Ammon's horn (tissue), 1 donor: ENCODE measurements at regions not wholly inside any gene's neighbourhood (a gene's known extent, or its start where the extent isn't known, plus 50 kb on each side); places are given as distances from the start of the nearest gene placed in this dataset.

Experiments used
- DNase-seq: peaks from one replicate; pipeline ENCODE4 v3.0.0-alpha.2; 2016; ENCODE audit warnings: low spot score

DNA sequence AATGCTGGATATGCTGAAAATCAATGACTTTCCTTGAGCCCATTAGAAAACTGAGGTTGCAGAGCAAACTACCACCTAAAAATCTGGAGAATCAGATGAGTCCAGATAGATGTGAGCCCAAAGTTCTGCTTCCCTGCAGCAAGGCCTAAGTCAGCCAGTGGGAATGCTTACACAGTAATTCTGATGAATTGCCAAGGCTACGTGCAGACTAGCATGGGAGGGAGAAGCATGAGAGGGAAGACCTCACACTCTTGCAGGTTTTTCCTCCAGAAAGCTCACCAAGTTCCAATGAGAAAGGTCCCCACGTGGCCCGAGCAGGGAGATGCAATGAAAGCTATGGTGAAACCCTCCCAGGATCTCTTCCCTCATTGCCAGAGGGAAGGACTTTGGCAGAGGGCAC is 104.8 kb upstream of the SIRPA start:
- no peak for DNase-seq

GRCh38 chr20:1788044-1788443 is 107.2 kb upstream of the SIRPA start:
- DNase-seq, result no peak

GRCh38 chr20:1786486-1786885 is 108.7 kb upstream of the SIRPA start:
- no peak for DNase-seq

DNA sequence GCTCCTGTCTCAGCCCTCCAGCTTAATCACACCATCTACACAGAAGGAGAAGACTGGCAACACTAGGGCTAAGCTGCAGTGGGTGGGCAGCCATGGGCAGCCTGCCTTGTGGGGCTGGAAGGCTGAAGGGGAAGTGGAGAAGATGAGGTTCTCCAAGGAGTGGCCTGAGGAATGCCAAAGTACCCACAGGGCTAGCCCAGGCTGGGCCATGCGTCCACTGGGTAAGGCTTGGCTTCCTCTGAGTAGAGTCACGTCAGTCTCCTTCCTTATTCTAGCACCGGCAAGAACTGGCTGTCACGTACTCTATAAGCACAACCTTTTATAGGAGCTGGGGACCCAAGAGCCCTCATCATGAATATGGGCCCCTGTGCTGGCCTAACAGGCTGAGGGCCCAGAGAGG is 110.6 kb upstream of the SIRPA start:
- no peak for DNase-seq

DNA sequence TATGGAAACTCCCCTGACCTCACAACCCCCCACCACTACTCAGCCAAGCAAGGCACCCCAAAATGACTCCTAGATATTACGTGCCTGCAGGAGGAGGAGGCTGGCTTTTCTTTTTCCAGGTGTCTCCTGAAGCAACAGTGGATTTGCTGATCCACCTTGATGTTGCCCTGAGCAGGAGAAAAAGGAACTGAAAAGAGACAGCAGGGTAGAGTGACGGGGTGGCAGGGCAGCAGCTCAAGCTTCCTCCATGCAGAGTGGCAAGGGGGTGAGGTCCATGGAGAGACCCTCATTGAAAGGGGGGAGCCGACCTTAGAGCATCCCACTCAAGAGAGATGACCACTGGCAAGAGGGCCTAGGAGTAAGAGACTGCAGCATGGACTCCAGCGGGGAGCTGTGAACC is 112.0 kb upstream of the SIRPA start:
- DNase-seq, result no peak

DNA sequence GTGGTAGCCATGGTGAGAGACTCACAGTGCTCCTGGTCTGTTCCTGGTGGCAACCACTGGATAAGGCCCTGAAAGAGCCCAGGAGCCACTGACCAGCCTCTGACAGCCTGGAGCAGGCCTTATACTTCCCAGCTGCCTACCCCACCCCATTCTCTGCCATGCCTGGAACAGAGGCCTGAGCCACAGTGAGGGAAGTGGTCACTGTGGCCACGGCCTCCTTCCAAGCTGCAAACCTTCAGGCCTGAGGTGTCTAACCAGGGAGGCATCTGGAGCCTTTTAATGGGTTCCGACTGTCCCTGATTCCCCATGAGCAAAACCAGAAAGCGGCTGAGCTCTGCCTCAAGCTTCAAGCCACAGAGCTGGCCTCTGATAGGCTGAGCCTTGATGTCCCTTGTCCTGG is 113.0 kb upstream of the SIRPA start:
- no peak for DNase-seq

GRCh38 chr20:1779567-1779966 is 115.6 kb upstream of the SIRPA start:
- no peak for DNase-seq

DNA sequence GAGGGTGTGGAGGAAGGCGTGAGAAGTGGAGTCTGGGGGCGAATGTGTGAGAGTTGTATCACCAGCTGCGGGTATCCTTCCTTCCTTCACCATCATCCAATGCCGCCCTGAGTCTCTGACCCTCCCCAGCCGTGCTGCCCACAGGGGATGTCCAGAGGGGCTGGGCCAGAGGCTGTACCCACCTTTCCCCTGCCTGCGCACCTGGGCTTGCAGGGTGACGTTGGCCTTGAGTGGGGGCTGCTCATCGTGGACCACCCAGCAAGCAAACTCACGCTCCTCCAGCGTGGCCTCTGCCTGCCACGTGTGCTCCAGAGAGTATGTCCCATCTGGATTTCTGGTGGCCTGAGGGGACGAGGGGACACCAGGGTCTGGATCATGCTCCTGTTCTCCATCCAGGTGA is 116.9 kb upstream of the SIRPA start:
- DNase-seq, result no peak

- DNase-seq, result no peak
These were observed 117.8 kb upstream of the SIRPA start for GRCh38 chr20:1777476-1777820.

GRCh38 chr20:1776681-1777475 is 118.3 kb upstream of the SIRPA start:
- peak; percentile 87 for DNase-seq

DNA sequence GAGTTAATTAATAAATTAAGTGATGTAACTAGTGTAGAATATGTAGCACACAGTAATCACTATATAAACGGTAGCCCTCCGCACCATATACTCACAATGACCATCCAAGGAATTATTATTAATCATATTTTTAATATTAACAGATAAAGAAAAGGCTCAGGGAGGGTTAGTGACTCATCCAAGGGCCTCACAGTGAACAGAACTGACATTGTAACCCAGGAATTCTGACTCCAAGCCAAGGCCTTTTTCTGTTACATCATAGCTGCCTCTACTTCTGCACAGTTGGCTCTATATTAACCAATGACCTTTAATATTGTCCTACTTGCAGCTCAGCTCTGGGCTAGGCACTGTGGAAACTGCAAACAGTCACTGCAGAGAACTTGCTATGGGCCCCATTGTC is 117.5 kb upstream of the SIRPG start:
- no peak for DNase-seq

GRCh38 chr20:1774479-1774878 is 116.9 kb upstream of the SIRPG start:
- no peak for DNase-seq

GRCh38 chr20:1773816-1774215 is 116.2 kb upstream of the SIRPG start:
- no peak for DNase-seq

DNA sequence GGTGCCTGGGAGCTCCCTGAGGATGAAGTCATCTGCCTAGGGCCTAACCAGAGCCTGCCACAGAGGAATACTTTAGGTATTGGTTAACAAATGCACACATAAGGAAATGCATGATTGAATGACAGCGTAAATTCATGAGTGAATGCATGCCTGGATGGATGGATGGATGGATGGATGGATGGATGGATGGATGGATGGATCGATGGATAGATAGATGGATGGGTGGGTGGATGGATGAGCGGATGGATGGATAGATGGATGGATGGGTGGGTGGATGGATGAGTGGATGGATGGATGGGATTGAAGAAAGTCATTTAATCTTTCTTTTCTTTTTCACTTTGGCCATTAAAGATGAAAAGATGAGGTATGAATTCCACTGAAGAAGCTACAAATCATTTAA is 111.9 kb upstream of the SIRPG start:
- no peak for DNase-seq

DNA sequence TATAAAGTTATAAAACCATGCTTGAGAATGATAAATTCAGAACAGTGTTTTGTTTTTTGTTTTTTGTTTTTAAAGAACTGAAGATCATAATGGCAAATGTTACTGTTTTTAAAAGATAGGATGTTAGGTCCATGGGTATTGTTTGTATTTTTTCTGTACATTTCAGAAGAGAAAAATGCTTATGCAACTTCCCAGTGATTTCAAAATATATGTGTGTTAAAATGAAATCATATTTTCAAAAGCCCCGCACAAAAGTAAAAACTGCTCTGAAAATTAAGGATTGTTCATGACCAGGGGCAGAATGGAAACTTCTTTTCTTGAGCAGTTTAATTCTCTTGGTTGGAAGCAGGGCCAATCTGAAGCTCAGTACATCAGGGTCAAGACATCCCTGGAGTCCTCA is 109.2 kb upstream of the SIRPG start:
- DNase-seq, result no peak

GRCh38 chr20:1764136-1765033 is 106.8 kb upstream of the SIRPG start:
- peak; percentile 96 for DNase-seq

GRCh38 chr20:1761598-1761997 is 104.0 kb upstream of the SIRPG start:
- no peak for DNase-seq

GRCh38 chr20:1761116-1761515 is 103.5 kb upstream of the SIRPG start:
- no peak for DNase-seq

DNA sequence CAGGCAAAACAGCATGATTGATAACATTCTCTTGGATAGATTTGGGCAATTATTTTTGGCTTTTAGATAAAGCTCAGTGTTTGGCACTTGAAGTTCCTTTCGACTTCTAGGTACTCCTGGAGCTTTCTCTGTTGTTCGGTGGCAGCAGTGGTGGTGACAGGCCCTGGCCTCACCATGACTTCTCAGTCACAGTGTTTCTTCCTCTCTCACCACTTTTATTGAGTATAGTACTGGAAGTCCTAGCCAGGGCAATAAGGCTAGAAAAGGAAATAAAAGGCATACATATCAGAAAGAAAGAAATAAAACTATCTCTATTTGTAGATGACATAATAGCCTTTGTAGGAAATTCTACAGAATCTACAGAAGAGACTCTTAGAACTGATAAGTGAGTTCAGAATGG is 101.2 kb upstream of the SIRPG start:
- no peak for DNase-seq

- DNase-seq, result peak; percentile 47
These were observed 100.3 kb upstream of the SIRPG start for GRCh38 chr20:1757606-1758512.

GRCh38 chr20:1757072-1757471 is 99.5 kb upstream of the SIRPG start:
- no peak for DNase-seq

GRCh38 chr20:1754749-1755148 is 97.2 kb upstream of the SIRPG start:
- DNase-seq, result no peak
